Motor neuron (in vitro differentiated cells): ENCODE measurements at regions not wholly inside any gene's neighbourhood (a gene's known extent, or its start where the extent isn't known, plus 50 kb on each side); places are given as distances from the start of the nearest gene placed in this dataset.

Experiments
- ATAC-seq, 8 experiments: fragments of 200-7000 bp; cut with Tn5 transposase; replicated peaks in 6 of 8; 2 replicates each; pipeline ENCODE4 v1.8.0; 2021; ENCODE audit warnings: mild to moderate bottlenecking in 8 of 8, moderate library complexity in 8 of 8
- H3K27ac ChIP-seq, 2 donors: fragments of 250-450 bp; sonication (Bioruptor Pico); 2 replicates each; pipeline ENCODE4 v1.9.0; 2021; ENCODE audit warnings: antibody characterized with exemption in 2 of 2, mild to moderate bottlenecking in 2 of 2, moderate library complexity in 1 of 2
- H3K4me1 ChIP-seq, 2 donors: fragments of 250-450 bp; sonication (Bioruptor Pico); replicated peaks in 1 of 2; 2 replicates each; pipeline ENCODE4 v1.6.1; 2021; ENCODE audit warnings: antibody characterized with exemption in 2 of 2, mild to moderate bottlenecking in 2 of 2, moderate library complexity in 1 of 2
- H3K4me3 ChIP-seq, 5 donors: fragments of 250-450 bp; sonication (Bioruptor Pico); 2 replicates each; pipeline ENCODE4 v1.9.0; 2021; ENCODE audit warnings: antibody characterized with exemption in 5 of 5, mild to moderate bottlenecking in 5 of 5, moderate library complexity in 4 of 5
- WGBS, 10 experiments: fragments of 450-650 bp; shearing (Covaris generic); methylation state at CpG; one replicate each; pipeline ENCODE4 v1.0.0; 2022; 5-methylcytosine and 5-hydroxymethylcytosine counted together
- in situ Hi-C, 9 experiments: fragments of 400-800 bp; cut with MboI; loops; one replicate each; pipeline ENCODE4 v1.15.0; 2021; ENCODE audit warnings: low sequenced_read_pairs in 9 of 9, low pct_unique_long_range_greater_than_20kb in 2 of 9; ENCODE audit not compliant: unreplicated experiment in 9 of 9

- in situ Hi-C loops = no loop called here
- ATAC-seq = peak in 3 of 8 experiments; percentile 93 to 97 (median 97)
- Histone ChIP-seq H3K27ac (no peak overlapping the region), H3K4me3 (no peak overlapping the region), H3K4me1 (no peaks in the 10 kb centered on the region)
- 0 to 91% (median 79%) methylated on average over 1 to 8 of the region's 8 CpGs; no CpG with 5 or more reads in 1 of the 10 experiments for WGBS, 10 experiments
Measured at GRCh38 chr1:238861342-238862066, 524.9 kb upstream of the CHRM3 start.

DNA sequence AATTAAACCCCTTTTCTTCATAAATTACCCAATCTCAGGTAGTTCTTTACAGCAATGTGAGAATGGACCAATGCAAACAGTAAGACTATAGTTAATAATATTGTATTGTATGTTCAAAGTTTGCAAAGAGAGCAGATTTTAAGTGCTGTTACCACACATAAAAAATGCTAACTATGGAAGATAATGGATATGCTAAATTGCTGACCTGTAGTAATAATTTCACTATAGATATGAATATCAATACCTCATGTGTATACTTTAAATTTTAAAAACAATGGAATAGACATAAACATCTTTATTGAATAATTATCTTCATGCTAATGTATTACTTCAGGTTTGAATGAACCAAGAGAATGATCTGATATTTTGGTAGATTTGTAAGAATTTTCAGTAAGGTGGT is 552.4 kb upstream of the CHRM3 start:
- in situ Hi-C loops = no loop called here
- Histone ChIP-seq H3K27ac (no peak overlapping the region), H3K4me1 (no peaks in the 10 kb centered on the region), H3K4me3 (no peak overlapping the region)
- ATAC-seq = no peak

DNA sequence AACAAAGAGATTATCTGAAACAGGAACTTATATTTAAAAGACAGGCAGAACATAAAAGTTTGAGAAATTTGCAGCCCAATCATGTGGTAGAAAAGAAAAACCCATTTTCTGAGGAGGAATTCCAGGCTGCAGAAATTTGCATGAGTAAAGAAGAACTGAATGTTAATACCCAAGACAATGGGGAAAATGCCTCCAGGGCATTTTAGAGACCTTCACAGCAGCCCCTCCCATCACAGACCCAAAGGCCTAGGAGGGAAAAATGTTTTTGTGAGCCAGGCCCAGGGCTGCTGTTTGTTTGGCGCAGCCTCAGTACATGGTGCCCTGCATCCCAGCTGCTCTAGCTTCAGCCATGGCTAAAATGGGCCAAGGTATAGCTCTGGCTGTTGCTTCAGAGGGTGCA is 554.3 kb upstream of the CHRM3 start:
- in situ Hi-C loops = no loop called here

DNA sequence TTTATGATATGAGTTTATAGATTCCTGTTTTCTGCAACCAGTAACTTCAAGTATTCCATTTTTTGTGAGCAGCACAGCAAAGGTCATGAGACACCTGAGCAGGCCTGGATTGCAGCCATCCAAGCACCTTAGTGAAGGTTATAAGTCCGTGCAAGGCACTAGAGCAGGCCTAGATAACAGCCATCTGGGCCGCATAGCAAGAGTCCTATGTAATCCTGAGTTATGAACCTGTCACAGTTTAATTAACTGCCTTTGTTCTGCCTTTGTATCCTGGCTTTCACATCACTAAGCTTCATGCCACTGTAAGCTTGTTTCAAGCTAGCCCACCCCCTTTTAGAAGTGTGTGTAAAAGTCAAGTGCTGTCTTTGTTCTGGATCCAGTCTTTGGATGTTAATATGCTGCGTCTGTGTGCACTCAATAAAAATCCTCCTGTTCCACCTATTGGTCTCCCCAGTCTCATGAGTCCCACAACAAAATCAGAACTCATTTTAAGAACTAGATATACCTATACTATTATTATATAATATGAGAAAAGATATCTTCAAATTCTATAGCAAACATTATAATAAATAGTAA is 556.2 kb upstream of the CHRM3 start:
- peak in 1 of 8 experiments; percentile 24 for ATAC-seq
- H3K27ac ChIP-seq = no peak overlapping the region
- no peak overlapping the region for H3K4me3 ChIP-seq
- H3K4me1 ChIP-seq = no peaks in the 10 kb centered on the region
- WGBS, 10 experiments = 0 to 90% (median 67%) methylated on average over 1 to 3 of the region's 3 CpGs; no CpG with 5 or more reads in 1 of the 10 experiments
- in situ Hi-C loops = no loop called here

More for the DNA sequence above, 554.3 kb upstream of the CHRM3 start:
- ATAC-seq = peak in 1 of 8 experiments; percentile 37
- Histone ChIP-seq H3K4me1 (no peaks in the 10 kb centered on the region), H3K27ac (no peak overlapping the region), H3K4me3 (no peak overlapping the region)
- 0 to 88% (median 73%) methylated on average over 1 of the region's 1 CpG; no CpG with 5 or more reads in 6 of the 10 experiments for WGBS, 10 experiments

DNA sequence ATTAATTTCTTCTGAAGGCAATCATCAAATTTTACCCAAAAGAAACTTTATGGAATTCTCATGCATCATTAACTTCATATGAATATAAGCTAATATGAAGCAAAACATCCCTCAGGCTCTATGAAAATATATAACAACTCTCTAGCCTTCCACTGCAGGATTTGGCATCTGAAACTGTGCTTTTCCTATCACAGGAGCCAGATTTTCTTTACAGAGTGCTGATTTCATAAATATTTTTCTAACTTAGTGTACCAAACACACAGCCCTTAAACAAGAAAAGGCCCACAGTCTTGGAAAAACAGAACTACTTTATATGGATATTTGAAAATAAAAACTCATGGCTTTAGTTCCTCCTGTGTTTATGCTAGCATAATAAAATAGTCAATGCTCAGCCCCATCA is 559.5 kb upstream of the CHRM3 start:
- in situ Hi-C loops = no loop called here
- ATAC-seq = no peak
- no peak overlapping the region for H3K4me3 ChIP-seq
- H3K4me1 ChIP-seq = no peaks in the 10 kb centered on the region
- no peak overlapping the region for H3K27ac ChIP-seq

- no peak overlapping the region for H3K27ac ChIP-seq
- H3K4me1 ChIP-seq = no peaks in the 10 kb centered on the region
- no peak overlapping the region for H3K4me3 ChIP-seq
- no peak for ATAC-seq
- in situ Hi-C loops = no loop called here
Measured at GRCh38 chr1:238823416-238823815, 563.0 kb upstream of the CHRM3 start.

DNA sequence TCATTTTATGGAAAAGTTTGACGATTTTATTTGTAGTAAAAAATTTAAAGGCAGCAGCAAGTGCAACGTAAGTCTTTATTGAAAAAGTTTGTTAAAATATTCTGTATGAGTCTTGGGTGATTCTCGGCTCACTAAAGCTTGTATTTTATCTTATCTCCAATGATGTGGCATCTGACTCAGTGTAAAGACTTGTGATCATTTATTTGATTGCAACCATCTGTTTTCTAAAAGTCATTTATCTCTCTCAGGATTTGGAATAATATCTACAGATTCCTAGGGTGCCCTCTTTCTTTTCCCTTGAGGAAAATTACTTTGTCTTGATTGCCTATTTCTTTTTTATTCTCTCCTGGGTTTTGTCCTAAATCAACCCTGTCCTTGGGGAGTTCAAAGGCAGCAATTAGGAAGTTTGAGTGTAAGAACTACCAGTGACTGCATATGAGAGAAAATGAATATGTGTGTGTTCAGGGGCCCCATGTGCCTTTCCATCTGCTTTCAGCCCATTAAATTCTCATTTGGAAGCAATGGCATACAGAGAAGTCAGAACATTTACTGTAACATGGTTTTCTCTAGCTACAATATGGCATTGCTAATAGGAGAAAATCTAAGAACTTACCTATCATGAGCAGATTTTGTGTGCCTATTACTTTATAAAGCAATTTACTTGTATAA is 575.0 kb upstream of the CHRM3 start:
- in situ Hi-C loops = no loop called here
- peaks cover 0 to 9% of the 10 kb centered on the region in 2 donors for H3K4me1 ChIP-seq
- 10 to 91% (median 81%) methylated on average over 1 to 3 of the region's 3 CpGs for WGBS, 10 experiments
- H3K27ac ChIP-seq = no peak overlapping the region
- peak in 3 of 8 experiments; percentile 40 to 77 (median 70) for ATAC-seq
- H3K4me3 ChIP-seq = no peak overlapping the region

DNA sequence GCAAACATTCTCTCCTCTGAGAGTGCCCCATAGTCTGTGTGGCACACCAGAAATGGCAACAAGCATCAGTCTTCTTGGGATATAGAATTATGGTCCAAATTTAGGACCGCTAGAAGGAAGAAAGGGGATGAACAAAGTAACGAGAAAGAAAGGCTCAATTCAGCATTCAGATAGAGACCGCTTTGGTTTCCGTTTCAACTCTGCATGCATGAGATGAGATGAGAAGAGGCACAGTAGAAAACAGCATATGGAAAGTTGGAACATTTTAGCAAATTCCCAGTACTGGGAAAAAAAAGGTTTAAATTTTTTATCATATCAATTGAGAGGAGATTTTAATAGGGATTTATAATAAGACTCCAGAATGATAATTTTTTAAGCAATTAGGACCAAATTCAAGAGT is 595.5 kb upstream of the CHRM3 start:
- in situ Hi-C loops = no loop called here
- ATAC-seq = no peak
- Histone ChIP-seq H3K4me3 (no peak overlapping the region), H3K4me1 (no peaks in the 10 kb centered on the region), H3K27ac (no peak overlapping the region)
- 35 to 100% (median 80%) methylated on average over 2 to 4 of the region's 4 CpGs for WGBS, 10 experiments

DNA sequence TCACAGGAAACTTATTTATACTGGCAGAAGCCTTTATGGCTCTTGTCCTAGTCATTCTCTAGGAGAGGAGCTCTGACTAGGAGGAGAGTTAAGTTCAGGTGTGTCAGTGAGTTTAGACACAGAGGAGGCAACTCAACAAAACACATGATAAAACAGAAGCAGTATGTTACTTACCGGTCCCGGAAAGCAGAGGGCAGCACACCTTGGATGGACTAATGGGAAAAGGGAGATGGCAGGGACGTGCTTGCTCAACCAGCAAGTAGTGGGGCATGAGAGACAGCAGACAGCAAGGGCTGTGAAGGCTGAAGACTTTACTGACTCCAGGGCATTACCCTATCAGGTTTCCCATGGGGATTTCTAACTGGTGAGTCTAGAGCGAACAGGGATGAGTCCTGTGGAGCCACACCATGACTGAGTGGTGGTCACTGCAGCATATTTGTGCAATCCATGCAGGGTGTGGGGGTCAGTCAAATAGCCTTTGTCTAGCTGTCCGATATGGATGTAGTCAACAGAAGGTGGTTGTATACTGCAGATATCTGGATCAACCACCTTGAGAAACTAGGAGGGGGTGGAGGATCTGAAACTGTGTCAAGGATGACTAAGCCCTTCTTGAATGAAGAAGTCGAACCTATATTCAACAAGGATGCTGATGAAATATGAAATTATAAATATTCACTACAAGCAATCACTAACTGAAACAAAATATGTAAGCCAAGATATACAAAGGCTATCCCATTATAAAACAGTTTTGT is 596.3 kb upstream of the CHRM3 start:
- H3K4me1 ChIP-seq = no peaks in the 10 kb centered on the region
- in situ Hi-C loops = no loop called here
- H3K27ac ChIP-seq = no peak overlapping the region
- 0 to 100% (median 82%) methylated on average over 1 to 6 of the region's 6 CpGs; no CpG with 5 or more reads in 1 of the 10 experiments for WGBS, 10 experiments
- no peak overlapping the region for H3K4me3 ChIP-seq
- ATAC-seq = peak in 1 of 8 experiments; percentile 56

GRCh38 chr1:238787471-238787870 is 598.9 kb upstream of the CHRM3 start:
- no peak overlapping the region for H3K27ac ChIP-seq
- no peaks in the 10 kb centered on the region for H3K4me1 ChIP-seq
- no peak overlapping the region for H3K4me3 ChIP-seq
- no peak for ATAC-seq
- in situ Hi-C loops = no loop called here
- WGBS, 10 experiments = 5 to 95% (median 82%) methylated on average over 4 to 5 of the region's 5 CpGs

DNA sequence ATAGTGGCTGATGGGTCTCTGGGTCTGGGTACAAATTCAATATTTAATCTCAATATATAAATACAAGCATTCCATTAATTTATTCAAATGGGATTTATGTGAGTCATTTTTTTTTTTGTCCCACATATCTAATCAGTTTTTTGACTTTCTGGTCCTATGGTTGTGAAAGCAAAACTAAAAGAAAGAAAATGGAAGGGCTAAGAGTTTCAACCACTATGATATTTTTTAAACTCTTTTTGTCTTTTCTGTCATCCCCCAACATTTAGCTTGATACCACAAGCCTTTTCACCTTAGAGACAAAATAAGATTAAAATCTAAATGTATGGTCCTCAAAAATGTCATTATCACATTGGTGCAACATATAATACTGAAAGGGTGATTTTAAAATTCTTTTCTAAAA is 602.7 kb upstream of the CHRM3 start:
- no peak overlapping the region for H3K27ac ChIP-seq
- H3K4me1 ChIP-seq = no peaks in the 10 kb centered on the region
- in situ Hi-C loops = no loop called here
- no peak for ATAC-seq
- H3K4me3 ChIP-seq = no peak overlapping the region

DNA sequence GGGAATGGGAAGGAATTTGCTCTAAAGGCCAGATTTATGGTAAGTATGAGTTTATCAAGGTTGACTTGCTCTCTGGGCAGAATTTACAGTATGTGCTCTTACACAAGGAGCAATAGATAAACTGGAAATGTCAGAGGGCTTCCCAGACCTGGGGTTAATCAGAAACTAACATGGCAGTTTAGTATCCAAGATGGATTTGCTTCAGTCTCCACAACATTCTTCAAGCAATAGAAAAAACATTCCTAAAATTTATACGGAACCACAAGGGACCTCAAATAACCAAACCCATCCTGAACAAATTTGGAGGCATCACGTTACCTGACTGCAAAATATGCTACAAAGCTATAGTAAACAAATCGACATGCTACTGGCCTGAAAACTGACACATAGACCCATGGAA is 606.7 kb upstream of the CHRM3 start:
- no peak for ATAC-seq
- no peak overlapping the region for H3K27ac ChIP-seq
- H3K4me3 ChIP-seq = no peak overlapping the region
- in situ Hi-C loops = no loop called here
- no peaks in the 10 kb centered on the region for H3K4me1 ChIP-seq
- 10 to 93% (median 80%) methylated on average over 1 to 3 of the region's 3 CpGs; no CpG with 5 or more reads in 1 of the 10 experiments for WGBS, 10 experiments

- Histone ChIP-seq H3K27ac (no peak overlapping the region), H3K4me1 (no peaks in the 10 kb centered on the region), H3K4me3 (no peak overlapping the region)
- 0 to 100% (median 100%) methylated on average over 1 of the region's 1 CpG; no CpG with 5 or more reads in 3 of the 10 experiments for WGBS, 10 experiments
- in situ Hi-C loops = no loop called here
- peak in 2 of 8 experiments; percentile 23 to 80 for ATAC-seq
Measured at GRCh38 chr1:238778113-238778512, 608.3 kb upstream of the CHRM3 start.
